Lower leg skin (tissue), 4 donors: ENCODE measurements at regions not wholly inside any gene's neighbourhood (a gene's known extent, or its start where the extent isn't known, plus 50 kb on each side); places are given as distances from the start of the nearest gene placed in this dataset.

Source experiments
- DNase-seq, 2 donors: peaks; one replicate each; pipeline ENCODE4 v3.0.0-alpha.2; 2019; ENCODE audit warnings: low spot score in 2 of 2
- H3K4me3 ChIP-seq: fragments of 200-600 bp; sonication (generic); 2 replicates; pipeline ENCODE4 v1.5.1; 2017; ENCODE audit warnings: mild to moderate bottlenecking, low read depth; ENCODE audit not compliant: poor library complexity, severe bottlenecking
- CTCF ChIP-seq, 3 donors: fragments of 450-650 bp; IDR thresholded peaks; one replicate each; pipeline ENCODE4 v1.5.1; 2016; ENCODE audit warnings: antibody characterized with exemption in 3 of 3, mild to moderate bottlenecking in 3 of 3, moderate library complexity in 2 of 3
- POLR2A ChIP-seq, 2 donors: fragments of 450-650 bp; IDR thresholded peaks; one replicate each; pipeline ENCODE4 v1.6.1; 2016 to 2017; ENCODE audit warnings: antibody characterized with exemption in 2 of 2, mild to moderate bottlenecking in 1 of 2, moderate library complexity in 1 of 2
- WGBS, 2 donors: methylation state at CpG; one replicate each; pipeline ENCODE4 v1.1.5; 2018; 5-methylcytosine and 5-hydroxymethylcytosine counted together
- intact Hi-C: fragments of 100-400 bp; cut with DNase I; formaldehyde crosslinking; loops from one replicate; pipeline ENCODE4 v1.15.0; 2023; ENCODE audit warnings: low total_unique reads

GRCh38 chr2:55973673-55974072 lies 50.1 kb upstream of the EFEMP1 start:
- intact Hi-C loops = no loop called here
- H3K4me3 ChIP-seq = no peak overlapping the region
- no peak for DNase-seq
- TF ChIP-seq CTCF (IDR thresholded peaks at IDR 0.05) (no peak), POLR2A (IDR thresholded peaks at IDR 0.05) (no peak)
- 93 to 95% methylated on average over 1 of the region's 1 CpG for WGBS, 2 donors

GRCh38 chr2:55976681-55977080 lies 53.1 kb upstream of the EFEMP1 start:
- no peak overlapping the region for H3K4me3 ChIP-seq
- no peak for DNase-seq
- intact Hi-C loops = no loop called here
- TF ChIP-seq CTCF (IDR thresholded peaks at IDR 0.05) (no peak), POLR2A (IDR thresholded peaks at IDR 0.05) (no peak)

GRCh38 chr2:55985406-55985805 lies 61.8 kb upstream of the EFEMP1 start:
- intact Hi-C loops = no loop called here
- 56 to 73% methylated on average over 1 of the region's 1 CpG for WGBS, 2 donors
- no peak for DNase-seq
- no peak for TF ChIP-seq CTCF (IDR thresholded peaks at IDR 0.05)
- no peak for TF ChIP-seq POLR2A (IDR thresholded peaks at IDR 0.05)
- H3K4me3 ChIP-seq = no peak overlapping the region

DNA sequence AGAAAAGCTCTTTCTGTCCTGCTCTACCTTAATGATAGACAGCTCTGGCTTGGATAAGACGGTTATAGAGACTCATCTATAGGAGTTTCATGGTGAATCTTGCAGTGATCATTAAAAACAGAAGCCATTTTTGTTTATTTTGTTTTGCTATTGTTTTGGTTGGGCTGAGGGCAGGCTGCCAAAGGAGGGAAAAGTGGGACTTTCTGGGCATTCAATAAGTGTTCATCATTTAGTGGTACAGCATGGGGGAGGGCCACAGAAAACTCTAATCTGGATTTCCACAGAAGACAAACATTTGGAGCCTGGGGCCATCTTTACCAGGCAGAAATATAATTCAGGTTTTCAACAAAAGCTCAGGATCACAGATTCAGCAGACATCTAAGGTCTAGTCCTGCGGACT lies 62.4 kb upstream of the EFEMP1 start:
- no peak overlapping the region for H3K4me3 ChIP-seq
- WGBS, 2 donors = 93 to 94% methylated on average over 2 of the region's 2 CpGs
- intact Hi-C loops = no loop called here
- TF ChIP-seq CTCF (IDR thresholded peaks at IDR 0.05) = no peak
- no peak for TF ChIP-seq POLR2A (IDR thresholded peaks at IDR 0.05)
- no peak for DNase-seq

- TF ChIP-seq POLR2A (IDR thresholded peaks at IDR 0.05) (no peak), CTCF (IDR thresholded peaks at IDR 0.05) (no peak)
- intact Hi-C loops = no loop called here
- no peak overlapping the region for H3K4me3 ChIP-seq
- DNase-seq = no peak
Measured at GRCh38 chr2:55986700-55987440, 63.3 kb upstream of the EFEMP1 start.

DNA sequence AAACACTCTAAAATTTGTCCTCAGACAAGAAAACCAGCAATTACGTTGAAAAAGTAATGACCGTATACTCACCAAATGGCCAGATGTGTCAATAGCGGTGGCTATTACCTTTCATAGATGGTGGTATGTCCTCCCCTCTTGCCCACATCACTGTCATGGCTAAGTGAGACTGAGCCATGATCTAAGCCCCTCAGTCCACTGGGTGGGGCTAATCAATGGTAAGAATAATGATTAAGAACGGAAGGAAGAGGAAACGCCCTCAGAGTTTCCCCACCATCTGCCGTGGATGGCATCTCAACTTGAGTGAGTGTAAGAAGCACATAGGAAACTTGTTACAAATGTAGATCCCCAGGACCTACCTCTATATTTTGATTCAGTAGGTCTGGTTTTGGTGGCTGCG lies 65.8 kb upstream of the EFEMP1 start:
- no peak overlapping the region for H3K4me3 ChIP-seq
- no peak for TF ChIP-seq POLR2A (IDR thresholded peaks at IDR 0.05)
- no peak for TF ChIP-seq CTCF (IDR thresholded peaks at IDR 0.05)
- whole genome bisulfite sequencing, 2 donors = 92 to 96% methylated on average over 7 of the region's 7 CpGs
- no peak for DNase-seq
- intact Hi-C loops = no loop called here
